Loucy (cell line): ENCODE measurements at regions not wholly inside any gene's neighbourhood (a gene's known extent, or its start where the extent isn't known, plus 50 kb on each side); places are given as distances from the start of the nearest gene placed in this dataset.

ENCODE experiments used
- H2AFZ ChIP-seq: fragments of 200-600 bp; sonication (generic); 2 replicates; pipeline ENCODE4 v1.6.0; 2016; ENCODE audit warnings: antibody characterized with exemption, mild to moderate bottlenecking, low read length, moderate library complexity
- H3F3A ChIP-seq: fragments of 200-600 bp; 2 replicates; pipeline ENCODE4 v1.6.0; 2016; ENCODE audit warnings: antibody characterized with exemption, low read depth, mild to moderate bottlenecking
- H3K27me3 ChIP-seq: fragments of 200-600 bp; sonication (generic); 2 replicates; pipeline ENCODE4 v1.6.1; 2014; ENCODE audit warnings: low read length, mild to moderate bottlenecking; ENCODE audit not compliant: insufficient read depth, poor library complexity, severe bottlenecking
- H3K36me3 ChIP-seq: fragments of 200-600 bp; sonication (generic); 2 replicates; pipeline ENCODE4 v1.6.1; 2016; ENCODE audit warnings: low read length; ENCODE audit not compliant: insufficient read depth
- H3K4me1 ChIP-seq: fragments of 200-600 bp; sonication (generic); 2 replicates; pipeline ENCODE4 v1.5.1; 2014; ENCODE audit warnings: low read length, mild to moderate bottlenecking; ENCODE audit not compliant: insufficient read depth, poor library complexity, severe bottlenecking
- H3K4me2 ChIP-seq: fragments of 200-600 bp; sonication (generic); 2 replicates; pipeline ENCODE4 v1.6.0; 2014; ENCODE audit warnings: antibody characterized with exemption, low read length, low read depth, mild to moderate bottlenecking; ENCODE audit not compliant: poor library complexity, severe bottlenecking
- H3K4me3 ChIP-seq: fragments of 200-600 bp; sonication (generic); 2 replicates; pipeline ENCODE4 v1.5.1; 2014; ENCODE audit warnings: low read length, mild to moderate bottlenecking, mixed read lengths; ENCODE audit not compliant: poor library complexity, severe bottlenecking
- H3K79me2 ChIP-seq: fragments of 200-600 bp; sonication (generic); 2 replicates; pipeline ENCODE4 v1.6.1; 2014; ENCODE audit warnings: low read length; ENCODE audit not compliant: insufficient read depth
- H3K9ac ChIP-seq: fragments of 200-600 bp; sonication (generic); 2 replicates; pipeline ENCODE4 v1.6.0; 2014; ENCODE audit warnings: mild to moderate bottlenecking, low read depth, low read length, moderate library complexity; ENCODE audit not compliant: poor library complexity, severe bottlenecking
- H3K9me2 ChIP-seq: fragments of 200-600 bp; sonication (generic); replicated peaks from 2 replicates; pipeline ENCODE4 v1.6.1; 2016; ENCODE audit warnings: low read depth, low read length, mixed read lengths
- H3K9me3 ChIP-seq: fragments of 200-600 bp; sonication (generic); 2 replicates; pipeline ENCODE4 v1.6.1; 2014; ENCODE audit warnings: mild to moderate bottlenecking, antibody characterized with exemption, low read length, low read depth; ENCODE audit not compliant: insufficient read depth
- H4K20me1 ChIP-seq: fragments of 200-600 bp; sonication (generic); 2 replicates; pipeline ENCODE4 v1.6.0; 2014; ENCODE audit warnings: antibody characterized with exemption, low read length, mild to moderate bottlenecking; ENCODE audit not compliant: insufficient read depth, poor library complexity, severe bottlenecking
- EZH2phosphoT487 ChIP-seq: fragments of 200-600 bp; IDR thresholded peaks from 2 replicates; pipeline ENCODE4 v1.6.1; 2018; ENCODE audit warnings: antibody characterized with exemption, mild to moderate bottlenecking, moderate library complexity, borderline replicate concordance
- TF ChIP-seq, protein P1 (sequence below): fragments of 200-600 bp; sonication (generic); conservative IDR thresholded peaks from 2 replicates; pipeline ENCODE4 v1.5.1; 2014; ENCODE audit warnings: mild to moderate bottlenecking, antibody characterized with exemption, low read length

DNA sequence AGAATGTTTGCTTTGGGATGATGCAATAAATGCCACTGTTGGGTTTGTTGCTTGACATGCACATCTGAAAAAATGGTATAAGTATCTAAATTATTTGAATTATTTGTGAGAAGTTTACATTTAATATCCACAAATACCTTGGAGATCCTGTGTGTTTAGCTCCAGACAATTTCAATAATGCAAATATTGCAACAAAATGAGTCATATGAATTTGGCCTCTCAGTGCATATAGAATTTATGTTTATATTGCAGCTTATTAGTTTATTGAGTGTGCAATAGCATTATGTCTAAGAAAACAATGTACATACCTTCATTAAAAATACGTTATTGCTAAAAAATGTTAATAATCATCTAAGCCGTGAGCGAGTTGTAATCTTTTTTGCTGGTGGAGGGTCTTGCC, 153.3 kb downstream of the FSCB start:
- no peak overlapping the region for H3K4me3 ChIP-seq
- H3K79me2 ChIP-seq, result no peaks in the 10 kb centered on the region
- H4K20me1 ChIP-seq, result no peaks in the 10 kb centered on the region
- H3K9me2 ChIP-seq, result no peaks in the 10 kb centered on the region
- H2AFZ ChIP-seq, result no peak overlapping the region
- H3K36me3 ChIP-seq, result no peaks in the 10 kb centered on the region
- no peaks in the 10 kb centered on the region for H3K9me3 ChIP-seq
- H3K4me1 ChIP-seq, result no peaks in the 10 kb centered on the region
- no peaks in the 10 kb centered on the region for H3F3A ChIP-seq
- no peak for TF ChIP-seq EZH2phosphoT487
- TF ChIP-seq, protein P1, sequence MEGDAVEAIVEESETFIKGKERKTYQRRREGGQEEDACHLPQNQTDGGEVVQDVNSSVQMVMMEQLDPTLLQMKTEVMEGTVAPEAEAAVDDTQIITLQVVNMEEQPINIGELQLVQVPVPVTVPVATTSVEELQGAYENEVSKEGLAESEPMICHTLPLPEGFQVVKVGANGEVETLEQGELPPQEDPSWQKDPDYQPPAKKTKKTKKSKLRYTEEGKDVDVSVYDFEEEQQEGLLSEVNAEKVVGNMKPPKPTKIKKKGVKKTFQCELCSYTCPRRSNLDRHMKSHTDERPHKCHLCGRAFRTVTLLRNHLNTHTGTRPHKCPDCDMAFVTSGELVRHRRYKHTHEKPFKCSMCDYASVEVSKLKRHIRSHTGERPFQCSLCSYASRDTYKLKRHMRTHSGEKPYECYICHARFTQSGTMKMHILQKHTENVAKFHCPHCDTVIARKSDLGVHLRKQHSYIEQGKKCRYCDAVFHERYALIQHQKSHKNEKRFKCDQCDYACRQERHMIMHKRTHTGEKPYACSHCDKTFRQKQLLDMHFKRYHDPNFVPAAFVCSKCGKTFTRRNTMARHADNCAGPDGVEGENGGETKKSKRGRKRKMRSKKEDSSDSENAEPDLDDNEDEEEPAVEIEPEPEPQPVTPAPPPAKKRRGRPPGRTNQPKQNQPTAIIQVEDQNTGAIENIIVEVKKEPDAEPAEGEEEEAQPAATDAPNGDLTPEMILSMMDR, result no peak
- H3K27me3 ChIP-seq, result no peaks in the 10 kb centered on the region
- H3K4me2 ChIP-seq, result no peak overlapping the region
- H3K9ac ChIP-seq, result no peak overlapping the region

DNA sequence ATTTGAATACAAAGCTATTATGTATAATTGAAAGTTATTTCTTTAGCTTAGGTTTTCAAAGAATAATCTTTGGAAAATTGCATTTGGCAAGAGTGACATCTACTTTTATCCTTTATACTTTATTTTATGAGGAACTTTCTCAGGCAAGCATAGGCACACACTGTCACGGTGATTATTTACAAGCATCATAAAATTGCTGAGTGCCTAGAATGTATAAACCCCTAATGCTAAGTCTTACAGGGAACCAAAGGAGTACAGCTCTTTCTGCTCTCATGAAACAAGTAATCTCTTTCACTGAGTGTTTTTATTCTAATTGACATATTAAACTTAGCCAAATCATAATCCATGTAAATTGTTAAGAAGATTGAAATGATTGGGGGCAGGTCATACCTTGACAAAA, 154.9 kb downstream of the FSCB start:
- Histone ChIP-seq H3K27me3 (no peaks in the 10 kb centered on the region), H2AFZ (no peak overlapping the region), H3K4me3 (no peak overlapping the region), H3K4me1 (no peaks in the 10 kb centered on the region), H3F3A (no peaks in the 10 kb centered on the region), H3K9ac (no peak overlapping the region), H4K20me1 (no peaks in the 10 kb centered on the region), H3K9me3 (no peaks in the 10 kb centered on the region), H3K9me2 (no peaks in the 10 kb centered on the region), H3K36me3 (no peaks in the 10 kb centered on the region), H3K79me2 (no peaks in the 10 kb centered on the region), H3K4me2 (no peak overlapping the region)
- no peak for TF ChIP-seq EZH2phosphoT487
- TF ChIP-seq, protein P1, result no peak

DNA sequence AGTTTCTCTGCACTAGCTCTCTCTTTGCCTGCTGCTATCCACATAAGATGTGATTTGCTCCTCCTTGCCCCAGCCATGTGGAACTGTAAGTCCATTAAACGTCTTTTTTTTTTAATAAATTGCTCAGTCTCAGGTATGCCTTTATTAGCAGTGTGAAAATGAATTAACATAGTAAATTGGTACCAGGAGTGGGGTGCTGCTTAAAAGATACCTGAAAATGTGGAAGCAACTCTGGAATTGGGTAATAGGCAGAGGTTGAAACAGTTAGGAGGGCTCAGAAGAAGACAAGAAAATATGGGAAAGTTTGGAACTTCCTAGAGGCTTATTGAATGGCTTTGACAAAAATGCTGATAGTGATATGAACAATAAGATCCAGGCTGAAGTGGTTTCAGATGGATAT, 159.8 kb downstream of the FSCB start:
- Histone ChIP-seq H3K27me3 (no peaks in the 10 kb centered on the region), H3F3A (no peaks in the 10 kb centered on the region), H3K4me1 (no peaks in the 10 kb centered on the region), H3K36me3 (no peaks in the 10 kb centered on the region), H3K79me2 (no peaks in the 10 kb centered on the region), H3K4me3 (no peak overlapping the region), H4K20me1 (no peaks in the 10 kb centered on the region), H2AFZ (no peak overlapping the region), H3K4me2 (no peak overlapping the region), H3K9me2 (no peaks in the 10 kb centered on the region), H3K9me3 (no peaks in the 10 kb centered on the region), H3K9ac (no peak overlapping the region)
- TF ChIP-seq, protein P1, result no peak
- no peak for TF ChIP-seq EZH2phosphoT487
